ENCODE measurements at regions not wholly inside any gene's neighbourhood (a gene's known extent, or its start where the extent isn't known, plus 50 kb on each side); places are given as distances from the start of the nearest gene placed in this dataset.

DNA sequence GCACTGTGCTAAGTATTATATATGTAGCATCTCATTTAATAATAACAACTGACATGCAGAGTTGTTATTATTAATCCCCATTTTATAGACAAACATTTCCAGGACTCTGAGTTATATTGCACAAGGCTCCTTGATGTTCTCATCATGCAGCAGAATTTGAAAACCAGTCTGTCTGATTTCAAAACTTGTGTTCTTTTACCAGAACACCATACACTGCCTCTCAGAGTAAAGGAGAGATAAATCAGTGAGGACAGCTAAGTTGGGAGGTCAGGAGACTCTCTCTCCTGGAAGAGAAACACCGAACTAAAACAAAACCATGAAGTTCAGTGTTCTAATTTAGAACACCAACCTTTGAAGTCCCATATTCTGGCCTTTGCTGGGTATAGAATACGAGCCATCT is 92.7 kb upstream of the TNC start:
- no peak for DNase-seq

- no peak for DNase-seq
These were observed 93.6 kb upstream of the TNC start for GRCh38 chr9:115211413-115212124.

DNA sequence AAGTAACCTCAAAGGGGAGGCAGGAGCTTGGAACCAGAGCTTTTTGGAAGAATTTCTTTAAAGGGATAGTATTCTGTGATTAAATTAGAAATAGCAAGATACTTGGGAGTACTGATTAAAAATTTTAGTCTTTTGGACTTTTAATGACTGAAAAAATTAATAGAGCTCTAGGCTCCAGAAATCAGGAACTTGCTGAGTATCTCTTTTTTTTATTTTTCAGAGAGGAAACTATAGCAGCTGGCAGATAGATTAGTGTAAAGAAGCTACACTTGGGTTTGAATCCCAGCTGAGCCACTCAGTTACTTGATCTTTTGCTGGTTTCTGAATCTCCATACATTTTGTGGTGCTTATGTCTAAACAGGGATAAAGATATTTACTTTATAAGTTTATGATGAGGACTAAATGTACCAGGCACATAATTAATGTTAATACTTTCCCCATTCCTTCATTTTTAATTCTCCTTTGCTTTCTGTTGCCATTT is 94.2 kb upstream of the TNC start:
- DNase-seq = no peak

GRCh38 chr9:115212832-115213231 is 94.9 kb upstream of the TNC start:
- no peak for DNase-seq

GRCh38 chr9:115213818-115214334 is 95.9 kb upstream of the TNC start:
- DNase-seq = no peak

DNA sequence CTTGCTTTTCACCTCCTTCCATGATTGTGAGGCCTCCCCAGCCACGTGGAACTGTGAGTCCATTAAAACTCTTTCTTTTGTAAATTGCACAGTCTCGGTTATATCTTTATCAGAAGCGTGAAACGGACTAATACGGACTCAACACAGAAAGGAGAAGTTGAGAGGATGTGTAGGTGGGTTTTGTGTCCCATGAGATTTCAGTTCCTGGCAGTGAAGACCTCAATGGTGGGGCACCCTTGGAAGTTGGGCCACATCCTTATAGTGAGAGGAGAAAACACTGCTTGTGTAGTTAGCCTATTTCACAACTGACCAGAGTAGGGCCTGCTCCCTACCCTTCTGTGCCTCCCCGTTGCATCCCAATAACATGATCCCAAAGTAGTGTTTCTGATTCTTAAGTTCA is 98.9 kb upstream of the TNC start:
- DNase-seq = no peak

DNA sequence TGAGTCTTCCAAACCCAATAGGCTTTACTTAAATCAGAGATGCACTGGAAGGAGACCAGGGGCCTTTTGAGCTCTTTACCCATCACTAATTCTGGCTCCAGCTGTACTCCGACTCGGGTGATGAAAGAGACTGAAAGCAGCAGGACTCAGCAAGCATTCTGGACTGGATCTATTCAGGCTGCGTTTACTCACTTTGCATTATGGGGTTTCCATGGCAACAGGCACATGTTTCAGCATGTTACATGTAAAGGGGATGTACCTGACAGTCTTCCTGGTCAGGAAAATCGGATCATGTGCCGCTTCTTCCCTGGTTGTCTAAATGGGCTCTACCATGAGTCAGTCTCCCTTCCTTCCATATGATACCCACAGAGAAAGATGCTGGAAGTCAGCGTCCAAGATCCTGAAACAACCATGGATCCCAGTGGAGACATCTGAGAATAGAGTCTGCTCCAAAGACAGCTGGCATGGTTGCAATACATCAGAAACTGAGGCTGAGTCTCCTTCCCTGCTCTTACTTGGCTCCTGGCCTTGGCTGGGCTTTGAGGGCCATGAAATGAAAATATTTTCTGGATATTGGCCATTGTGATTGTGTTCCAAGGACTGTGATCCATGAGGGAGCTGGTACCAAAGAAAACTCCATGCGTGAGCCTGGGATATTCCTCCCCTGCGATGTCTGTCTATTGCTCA is 102.5 kb upstream of the TNC start:
- no peak for DNase-seq

DNA sequence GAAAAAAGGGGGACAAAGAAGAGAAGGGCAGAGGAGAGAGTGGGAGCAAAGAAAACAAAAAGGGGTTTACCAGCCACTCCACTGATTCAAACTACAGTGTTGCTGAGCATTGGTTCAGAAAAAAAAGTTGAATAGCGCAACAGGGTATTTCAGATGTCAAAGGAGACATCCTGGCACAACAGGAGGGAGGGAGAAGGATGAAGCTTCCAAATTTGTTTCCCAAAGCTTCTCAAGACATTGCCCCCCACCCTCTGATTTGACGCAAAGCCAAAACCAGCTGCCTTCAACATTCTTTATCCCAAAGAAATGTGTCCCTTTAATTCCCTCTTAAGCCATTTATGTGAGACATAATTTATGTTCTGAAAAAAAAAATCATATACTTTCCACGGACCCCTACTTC is 105.5 kb upstream of the TNC start:
- DNase-seq = no peak

GRCh38 chr9:115225459-115226116 is 107.6 kb upstream of the TNC start:
- DNase-seq = no peak

GRCh38 chr9:115226152-115226551 is 108.2 kb upstream of the TNC start:
- DNase-seq = no peak

GRCh38 chr9:115229496-115229895 is 111.5 kb upstream of the TNC start:
- no peak for DNase-seq

- no peak for DNase-seq
These were observed 113.1 kb upstream of the TNC start for GRCh38 chr9:115230924-115231515.

DNA sequence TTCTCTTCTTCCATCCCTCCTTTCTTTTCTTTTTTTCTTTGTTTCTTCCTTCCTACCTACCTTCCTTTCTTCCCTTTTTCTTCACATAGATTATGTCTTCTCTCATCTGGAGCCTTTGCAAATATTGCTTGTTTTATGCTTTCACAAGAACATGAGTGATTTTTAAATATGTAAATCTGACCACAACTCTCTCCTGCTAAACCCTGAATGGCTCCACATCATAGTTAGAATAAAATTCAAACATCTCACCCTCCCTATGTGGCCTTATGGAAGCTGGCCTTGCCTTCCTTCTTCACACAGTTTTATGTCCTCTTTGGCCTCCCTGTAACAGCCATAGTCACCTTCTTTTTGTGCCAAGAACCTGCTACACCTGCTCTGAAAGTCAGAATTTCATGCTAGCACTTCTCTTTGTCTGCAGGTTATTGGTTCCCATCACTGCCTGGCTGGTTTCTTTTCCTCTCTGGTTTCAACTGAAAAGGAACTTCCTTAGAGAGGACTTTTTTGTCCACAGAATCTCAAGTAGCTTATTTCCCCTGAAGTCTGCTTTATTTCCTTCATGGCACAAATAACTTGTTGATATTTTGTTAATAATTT is 114.3 kb upstream of the TNC start:
- no peak for DNase-seq

GRCh38 chr9:115234094-115234493 is 116.1 kb upstream of the TNC start:
- no peak for DNase-seq

DNA sequence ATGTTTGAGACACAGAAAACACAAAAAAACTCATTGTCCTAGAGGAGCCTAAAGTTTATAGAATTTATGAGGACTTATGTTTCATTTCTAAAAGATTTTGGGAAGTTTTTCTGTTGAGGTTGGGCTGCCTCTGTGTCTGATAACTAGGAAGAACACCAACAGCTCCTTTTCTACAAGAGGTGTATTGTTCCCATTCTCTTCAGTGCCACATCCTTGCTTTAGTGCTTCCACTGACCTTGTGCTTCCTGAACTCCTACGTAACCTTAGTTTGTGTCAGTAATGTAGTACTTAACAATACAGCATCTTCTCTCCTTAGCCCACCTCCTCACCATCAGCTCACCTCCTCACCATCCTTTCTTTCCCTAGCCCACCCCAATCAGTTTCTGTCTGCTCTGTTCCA is 117.3 kb upstream of the TNC start:
- no peak for DNase-seq

GRCh38 chr9:115237385-115237998 is 119.5 kb upstream of the TNC start:
- no peak for DNase-seq

GRCh38 chr9:115240676-115241075 is 122.7 kb upstream of the TNC start:
- no peak for DNase-seq

DNA sequence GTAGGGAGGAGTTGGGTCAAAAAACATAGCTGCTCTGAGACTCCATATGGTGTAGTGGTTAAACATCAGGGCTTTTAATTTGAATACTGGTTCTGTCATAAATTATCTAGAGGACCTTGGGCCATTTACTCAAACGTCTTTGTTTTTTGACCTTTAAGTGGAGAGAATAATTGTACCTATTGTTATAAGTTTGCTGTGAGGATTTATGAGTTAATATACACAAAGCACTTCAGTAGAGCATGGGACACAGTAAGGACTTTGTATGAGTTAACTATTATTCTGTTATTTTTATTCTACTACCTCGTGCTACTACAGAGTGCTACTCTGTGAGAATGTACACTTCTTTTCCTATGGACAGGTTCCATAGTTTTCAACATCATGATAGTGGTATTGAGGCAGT is 123.7 kb upstream of the TNC start:
- no peak for DNase-seq

DNA sequence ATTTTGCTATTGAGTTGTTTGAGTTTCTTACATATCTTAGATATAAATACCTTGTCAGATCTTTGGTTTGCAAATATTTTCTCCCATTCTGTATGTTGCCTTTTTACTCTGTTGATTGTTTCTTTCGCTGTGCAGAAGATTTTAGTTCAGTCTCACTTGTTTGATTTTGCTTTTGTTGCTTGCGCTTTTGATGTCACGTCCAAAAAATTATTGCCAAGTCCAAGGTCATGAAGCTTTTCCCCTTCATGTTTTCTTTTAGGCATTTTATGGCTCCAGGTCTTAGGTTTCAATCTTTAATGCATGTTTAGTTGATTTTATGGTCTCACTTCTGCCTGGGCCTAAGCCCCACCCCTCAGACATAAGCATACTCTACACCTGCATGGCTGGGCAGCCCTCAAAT is 131.5 kb upstream of the TNC start:
- no peak for DNase-seq

GRCh38 chr9:115250621-115251032 is 132.7 kb upstream of the TNC start:
- DNase-seq = no peak

DNA sequence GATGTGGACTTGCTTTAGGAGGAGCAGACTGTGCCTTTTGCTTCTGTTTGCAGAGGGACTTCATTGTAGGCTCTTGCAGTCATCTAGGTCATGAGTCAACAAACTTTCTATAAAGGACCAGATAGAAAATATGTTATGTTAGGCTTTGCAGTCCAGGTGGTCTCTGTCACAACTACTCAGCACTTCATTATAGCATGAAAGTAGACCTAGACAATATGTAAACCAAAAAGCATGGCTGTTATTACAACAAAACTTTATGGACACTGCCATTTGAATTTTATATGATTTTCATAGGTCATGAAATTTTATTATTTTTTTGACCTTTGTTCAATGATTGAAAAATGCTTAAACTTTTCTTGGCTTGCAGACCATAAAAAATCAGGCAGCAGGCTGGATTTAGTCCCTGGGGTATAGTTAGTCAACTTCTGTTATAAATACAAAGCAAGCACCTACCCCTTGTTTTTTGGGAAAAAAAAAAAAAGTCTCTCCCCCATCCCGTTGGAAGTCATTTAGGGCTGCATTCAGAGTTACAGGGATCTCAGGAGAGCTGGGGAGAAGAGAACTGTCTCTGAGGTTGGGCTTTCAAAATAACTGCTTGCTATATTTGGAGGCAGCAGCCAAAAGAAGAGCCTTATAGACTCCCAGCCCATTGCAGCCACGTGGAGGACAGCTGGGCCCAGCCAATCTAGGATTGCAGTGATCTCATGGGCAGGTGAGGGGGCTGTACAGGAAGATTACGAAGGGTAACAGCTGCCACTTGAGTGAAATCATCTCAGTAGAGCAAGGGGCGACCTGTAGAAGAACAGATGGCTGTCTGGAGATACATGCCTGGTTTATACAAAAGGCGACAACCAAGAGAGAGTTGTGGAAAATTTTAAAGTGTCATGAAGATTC is 136.6 kb upstream of the TNC start:
- DNase-seq = no peak
